Endodermal cell (in vitro differentiated cells): ENCODE measurements at regions not wholly inside any gene's neighbourhood (a gene's known extent, or its start where the extent isn't known, plus 50 kb on each side); places are given as distances from the start of the nearest gene placed in this dataset.

Experiments used
- DNase-seq: peaks from one replicate; pipeline ENCODE4 v3.0.0-alpha.2; 2017
- H3K27ac ChIP-seq: 2 replicates; pipeline ENCODE4 v1.5.1; 2013; ENCODE audit warnings: mild to moderate bottlenecking, low read depth, low read length, moderate library complexity
- H3K27me3 ChIP-seq: 2 replicates; pipeline ENCODE4 v1.6.1; 2013; ENCODE audit warnings: mild to moderate bottlenecking, low read length, moderate library complexity; ENCODE audit not compliant: insufficient read depth, control insufficient read depth, poor library complexity, severe bottlenecking
- H3K36me3 ChIP-seq: 2 replicates; pipeline ENCODE4 v1.7.0; 2013; ENCODE audit warnings: mild to moderate bottlenecking, low read length, moderate library complexity; ENCODE audit not compliant: control insufficient read depth, insufficient read depth
- H3K4me1 ChIP-seq: one replicate; pipeline ENCODE4 v1.7.0; 2013; ENCODE audit warnings: low read length; ENCODE audit not compliant: control insufficient read depth, insufficient read depth
- H3K4me3 ChIP-seq: 2 replicates; pipeline ENCODE4 v1.5.1; 2013; ENCODE audit warnings: mild to moderate bottlenecking, low read length, moderate library complexity
- H3K9ac ChIP-seq: 2 replicates; pipeline ENCODE4 v1.6.1; 2013; ENCODE audit warnings: mild to moderate bottlenecking, low read length, moderate library complexity; ENCODE audit not compliant: poor library complexity, severe bottlenecking; ENCODE audit errors: extremely low read depth
- H3K9me3 ChIP-seq: 2 replicates; pipeline ENCODE4 v1.6.1; 2013; ENCODE audit warnings: mild to moderate bottlenecking, low read length, moderate library complexity; ENCODE audit not compliant: control insufficient read depth
- H3K27ac Mint-ChIP-seq: 2 replicates; pipeline ENCODE4 v1.8.0; 2020; ENCODE audit warnings: mixed read lengths
- H3K27me3 Mint-ChIP-seq: 2 replicates; pipeline ENCODE4 v1.8.0; 2021; ENCODE audit warnings: mild to moderate bottlenecking, mixed read lengths; ENCODE audit not compliant: insufficient read depth
- H3K36me3 Mint-ChIP-seq: 2 replicates; pipeline ENCODE4 v1.8.0; 2020; ENCODE audit warnings: low read depth, mixed read lengths
- H3K4me1 Mint-ChIP-seq: 2 replicates; pipeline ENCODE4 v1.8.0; 2020; ENCODE audit warnings: mixed read lengths
- H3K4me3 Mint-ChIP-seq: 2 replicates; pipeline ENCODE4 v1.8.0; 2020; ENCODE audit warnings: mild to moderate bottlenecking, moderate library complexity, mixed read lengths
- H3K9me3 Mint-ChIP-seq: 2 replicates; pipeline ENCODE4 v1.8.0; 2020; ENCODE audit warnings: mild to moderate bottlenecking, mixed read lengths
- WGBS, 2 experiments: methylation state at CpG; one replicate each; pipeline versions ENCODE4 v1.1.5 to v1.1.7; 2013; ENCODE audit warnings: missing lambda C conversion rate in 2 of 2, mixed read lengths in 1 of 2; ENCODE audit not compliant: insufficient coverage in 1 of 2, insufficient read length in 1 of 2; 5-methylcytosine and 5-hydroxymethylcytosine counted together
- TF ChIP-seq, protein P1 (sequence below): fragments of 200-600 bp; sonication (generic); conservative IDR thresholded peaks from 2 replicates; pipeline ENCODE4 v1.5.0; 2021; ENCODE audit warnings: antibody characterized with exemption, mild to moderate bottlenecking

DNA sequence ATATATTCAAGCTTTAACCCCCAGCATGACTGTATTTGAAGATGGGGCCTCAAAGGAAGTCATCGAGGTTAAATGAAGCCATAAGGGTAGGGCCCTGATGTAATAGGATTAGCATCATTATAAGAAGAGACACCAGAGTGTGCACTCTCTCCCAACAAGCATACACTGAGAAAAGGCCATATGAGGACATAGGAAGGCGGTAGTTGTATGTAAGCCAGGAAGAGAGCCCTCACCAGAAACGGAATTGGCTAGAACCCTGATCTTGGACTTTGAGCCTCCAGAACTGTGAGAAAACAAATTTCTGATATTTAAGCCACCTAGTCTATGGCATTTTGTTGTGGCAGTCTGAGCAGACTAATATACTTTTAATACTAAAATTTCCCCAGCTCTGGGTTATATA is 150.1 kb upstream of the STXBP5 start:
- H3K9ac ChIP-seq = no peak overlapping the region
- H3K36me3 ChIP-seq = no peaks in the 10 kb centered on the region
- no peaks in the 10 kb centered on the region for H3K36me3 Mint-ChIP-seq
- H3K27me3 Mint-ChIP-seq = no peaks in the 10 kb centered on the region
- peaks cover 8% of the 10 kb centered on the region for H3K4me1 Mint-ChIP-seq
- H3K27ac ChIP-seq = no peak overlapping the region
- TF ChIP-seq, protein P1, sequence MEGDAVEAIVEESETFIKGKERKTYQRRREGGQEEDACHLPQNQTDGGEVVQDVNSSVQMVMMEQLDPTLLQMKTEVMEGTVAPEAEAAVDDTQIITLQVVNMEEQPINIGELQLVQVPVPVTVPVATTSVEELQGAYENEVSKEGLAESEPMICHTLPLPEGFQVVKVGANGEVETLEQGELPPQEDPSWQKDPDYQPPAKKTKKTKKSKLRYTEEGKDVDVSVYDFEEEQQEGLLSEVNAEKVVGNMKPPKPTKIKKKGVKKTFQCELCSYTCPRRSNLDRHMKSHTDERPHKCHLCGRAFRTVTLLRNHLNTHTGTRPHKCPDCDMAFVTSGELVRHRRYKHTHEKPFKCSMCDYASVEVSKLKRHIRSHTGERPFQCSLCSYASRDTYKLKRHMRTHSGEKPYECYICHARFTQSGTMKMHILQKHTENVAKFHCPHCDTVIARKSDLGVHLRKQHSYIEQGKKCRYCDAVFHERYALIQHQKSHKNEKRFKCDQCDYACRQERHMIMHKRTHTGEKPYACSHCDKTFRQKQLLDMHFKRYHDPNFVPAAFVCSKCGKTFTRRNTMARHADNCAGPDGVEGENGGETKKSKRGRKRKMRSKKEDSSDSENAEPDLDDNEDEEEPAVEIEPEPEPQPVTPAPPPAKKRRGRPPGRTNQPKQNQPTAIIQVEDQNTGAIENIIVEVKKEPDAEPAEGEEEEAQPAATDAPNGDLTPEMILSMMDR = no peak
- no peak overlapping the region for H3K4me3 ChIP-seq
- no peaks in the 10 kb centered on the region for H3K9me3 Mint-ChIP-seq
- H3K4me3 Mint-ChIP-seq = no peak overlapping the region
- no peaks in the 10 kb centered on the region for H3K9me3 ChIP-seq
- H3K4me1 ChIP-seq = no peaks in the 10 kb centered on the region
- H3K27me3 ChIP-seq = no peaks in the 10 kb centered on the region
- DNase-seq = no peak
- no peak overlapping the region for H3K27ac Mint-ChIP-seq
- 80 to 92% methylated on average over 2 to 3 of the region's 3 CpGs for WGBS, 2 experiments

DNA sequence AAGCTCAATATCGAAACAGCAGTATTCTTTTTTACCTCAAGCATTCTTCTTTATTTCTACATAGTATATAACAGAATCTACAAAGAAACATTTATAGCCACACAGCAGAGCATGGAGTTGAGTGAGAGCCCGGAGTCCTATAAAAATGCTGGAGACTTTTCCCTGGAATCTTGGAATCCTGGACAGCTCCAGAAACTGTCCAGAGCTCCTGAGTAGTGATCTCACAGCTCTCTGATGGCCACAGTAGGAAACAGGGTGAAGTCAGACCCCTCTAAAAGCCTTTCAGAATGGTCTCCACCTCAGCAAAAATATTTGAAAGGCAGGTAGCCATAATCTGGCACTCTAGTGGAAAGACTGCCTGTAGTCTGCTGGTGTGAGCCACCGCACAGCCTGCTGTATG is 149.3 kb upstream of the STXBP5 start:
- Mint-ChIP-seq H3K27ac (no peak overlapping the region), H3K4me3 (no peak overlapping the region), H3K36me3 (no peaks in the 10 kb centered on the region), H3K4me1 (peaks cover 8% of the 10 kb centered on the region), H3K9me3 (no peaks in the 10 kb centered on the region), H3K27me3 (no peaks in the 10 kb centered on the region)
- no peak for DNase-seq
- Histone ChIP-seq H3K9ac (no peak overlapping the region), H3K4me3 (no peak overlapping the region), H3K36me3 (no peaks in the 10 kb centered on the region), H3K4me1 (no peaks in the 10 kb centered on the region), H3K27me3 (no peaks in the 10 kb centered on the region), H3K9me3 (no peaks in the 10 kb centered on the region), H3K27ac (no peak overlapping the region)
- TF ChIP-seq, protein P1 = no peak
- WGBS, 2 experiments = 98 to 100% methylated on average over 2 to 3 of the region's 3 CpGs

DNA sequence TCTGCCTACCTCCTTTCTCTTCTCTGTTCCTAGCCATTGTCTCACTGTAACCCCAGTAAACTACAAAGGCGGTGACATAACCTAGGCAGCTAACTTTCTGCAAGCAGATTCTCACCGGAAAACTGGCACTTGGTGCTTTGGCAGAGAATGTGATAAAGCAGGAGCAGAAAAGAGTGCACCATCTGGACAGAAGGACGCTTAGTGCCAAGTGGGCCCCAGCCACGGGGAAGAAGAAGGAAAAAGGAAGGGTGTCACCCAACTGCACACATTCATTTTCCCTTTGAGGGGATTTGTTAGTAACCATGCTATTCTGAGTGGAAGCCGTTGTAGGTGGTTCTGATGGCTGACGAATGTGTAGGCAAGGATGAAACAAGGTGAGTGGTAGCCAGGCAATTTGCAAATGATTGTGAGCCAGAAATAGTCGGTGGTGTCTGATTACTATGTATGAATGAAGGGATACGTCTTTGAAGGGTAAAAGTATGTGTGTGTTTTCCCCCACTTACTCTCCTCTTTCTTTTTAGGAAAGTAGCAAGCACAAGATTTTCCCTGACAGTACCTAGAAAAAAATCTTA is 148.3 kb upstream of the STXBP5 start:
- TF ChIP-seq, protein P1 = no peak

More for the DNA sequence above, 148.3 kb upstream of the STXBP5 start:
- H3K4me3 Mint-ChIP-seq = no peak overlapping the region
- H3K9me3 ChIP-seq = no peaks in the 10 kb centered on the region
- H3K9ac ChIP-seq = no peak overlapping the region
- DNase-seq = no peak
- no peak overlapping the region for H3K4me3 ChIP-seq
- H3K27ac ChIP-seq = no peak overlapping the region
- no peaks in the 10 kb centered on the region for H3K9me3 Mint-ChIP-seq
- no peaks in the 10 kb centered on the region for H3K27me3 ChIP-seq
- no peak overlapping the region for H3K27ac Mint-ChIP-seq
- H3K36me3 ChIP-seq = no peaks in the 10 kb centered on the region
- H3K36me3 Mint-ChIP-seq = no peaks in the 10 kb centered on the region
- H3K4me1 Mint-ChIP-seq = peaks cover 8% of the 10 kb centered on the region
- no peaks in the 10 kb centered on the region for H3K4me1 ChIP-seq
- H3K27me3 Mint-ChIP-seq = no peaks in the 10 kb centered on the region
- WGBS, 2 experiments = 87 to 88% methylated on average over 4 to 8 of the region's 8 CpGs
